Uterus (tissue), 2 donors: ENCODE measurements at regions not wholly inside any gene's neighbourhood (a gene's known extent, or its start where the extent isn't known, plus 50 kb on each side); places are given as distances from the start of the nearest gene placed in this dataset.

Source experiments
- CTCF ChIP-seq, 4 experiments: fragments of 200-600 bp in 2 of 4; fragments of 450-650 bp in 2 of 4; sonication (generic) in 2 of 4; IDR thresholded peaks; one replicate each; pipeline ENCODE4 v1.5.1; 2016 to 2019; ENCODE audit warnings: antibody characterized with exemption in 4 of 4, mild to moderate bottlenecking in 2 of 4, moderate library complexity in 1 of 4
- POLR2A ChIP-seq, 2 donors: fragments of 450-650 bp; IDR thresholded peaks; one replicate each; pipeline ENCODE4 v1.6.1; 2016; ENCODE audit warnings: antibody characterized with exemption in 2 of 2, mild to moderate bottlenecking in 1 of 2, moderate library complexity in 1 of 2

GRCh38 chr5:90014420-90014819 lies 395.1 kb downstream of the CETN3 start:
- no peak for TF ChIP-seq POLR2A (IDR thresholded peaks at IDR 0.05)
- no peak for TF ChIP-seq CTCF (IDR thresholded peaks at IDR 0.05)
